Panc1 (cell line): ENCODE measurements at regions not wholly inside any gene's neighbourhood (a gene's known extent, or its start where the extent isn't known, plus 50 kb on each side); places are given as distances from the start of the nearest gene placed in this dataset.

Experiments used
- ATAC-seq: fragments of 200-7000 bp; cut with Tn5 transposase; 2 replicates; pipeline ENCODE4 v1.9.1; 2020; ENCODE audit warnings: mild to moderate bottlenecking, moderate library complexity
- BruUV-seq: library from RNA; stranded (reverse); fragments of 400-500 nt; replicated peaks from 2 replicates; lab custom pipeline; 2021; lab: Mats Ljungman, UMichigan
- CTCF ChIA-PET: fragments of 300-600 bp; sonication (Branson Sonifier 250); formaldehyde crosslinking; loops from one replicate; lab custom pipeline; 2022; ENCODE audit warnings: antibody characterized with exemption; lab: Charles Lee
- POLR2A ChIA-PET: fragments of 300-600 bp; sonication (Branson Sonifier 250); formaldehyde crosslinking; loops from one replicate; lab custom pipeline; 2022; ENCODE audit warnings: antibody characterized with exemption; lab: Charles Lee
- DNase-seq: peaks from one replicate; pipeline ENCODE4 v3.0.0-alpha.2; 2010; ENCODE audit warnings: low read depth, low spot score
- H3K27ac ChIP-seq: 2 replicates; pipeline ENCODE4 v1.5.1; 2011; ENCODE audit warnings: mild to moderate bottlenecking, low read length, inconsistent platforms
- H3K27me3 ChIP-seq: fragments of 200-500 bp; sonication (Bioruptor generic); 2 replicates; pipeline ENCODE4 v1.6.0; 2014; ENCODE audit warnings: low read length, inconsistent platforms; ENCODE audit not compliant: control insufficient read depth, insufficient read depth
- H3K36me3 ChIP-seq: fragments of 200-500 bp; sonication (Bioruptor generic); 2 replicates; pipeline ENCODE4 v1.5.1; 2014; ENCODE audit warnings: inconsistent platforms, mild to moderate bottlenecking, low read length, moderate library complexity; ENCODE audit not compliant: control insufficient read depth, insufficient read depth
- H3K4me1 ChIP-seq: 2 replicates; pipeline ENCODE4 v1.5.1; 2011; ENCODE audit warnings: inconsistent platforms, mild to moderate bottlenecking, low read length, moderate library complexity; ENCODE audit not compliant: control insufficient read depth, insufficient read depth
- H3K4me3 ChIP-seq, 2 experiments: 2 replicates each; pipeline ENCODE4 v1.5.1; 2011 to 2012; ENCODE audit warnings: low read depth in 2 of 2, low read length in 2 of 2, mild to moderate bottlenecking in 2 of 2, inconsistent platforms in 1 of 2, moderate library complexity in 1 of 2
- H3K9me3 ChIP-seq: fragments of 200-500 bp; sonication (Bioruptor generic); 2 replicates; pipeline ENCODE4 v1.5.1; 2014; ENCODE audit warnings: low read depth, mild to moderate bottlenecking, inconsistent platforms, low read length, moderate library complexity; ENCODE audit not compliant: control insufficient read depth, insufficient read depth
- POLR2AphosphoS5 ChIP-seq: IDR thresholded peaks from 2 replicates; pipeline ENCODE4 v1.6.1; 2012; ENCODE audit warnings: mild to moderate bottlenecking, low read depth, low read length, moderate library complexity
- SIN3A ChIP-seq: IDR thresholded peaks from 2 replicates; pipeline ENCODE4 v1.6.1; 2012; ENCODE audit warnings: low read depth, mild to moderate bottlenecking, low read length, moderate library complexity, borderline replicate concordance; ENCODE audit not compliant: insufficient read depth
- TCF7L2 ChIP-seq: IDR thresholded peaks from 2 replicates; pipeline ENCODE4 v1.6.1; 2011; ENCODE audit warnings: mild to moderate bottlenecking, low read depth, low read length, inconsistent platforms
- in situ Hi-C: cut with HindIII; loops from 2 replicates; pipeline ENCODE4 v1.10.0; 2016; ENCODE audit warnings: low sequenced_read_pairs, low pct_unique_long_range_greater_than_20kb
- intact Hi-C: fragments of 100-400 bp; cut with micrococcal nuclease; formaldehyde crosslinking; loops from one replicate; pipeline ENCODE4 v1.10.0; 2022; ENCODE audit not compliant: unreplicated experiment
- TF ChIP-seq, protein P1 (sequence below): fragments of 450-650 bp; IDR thresholded peaks from 2 replicates; pipeline ENCODE4 v1.5.1; 2017; ENCODE audit warnings: mild to moderate bottlenecking
- TF ChIP-seq, protein P2 (sequence below), 2 experiments: IDR thresholded peaks; 2 replicates each; pipeline ENCODE4 v1.6.1; 2011 to 2012; ENCODE audit warnings: low read depth in 2 of 2, control low read depth in 1 of 2, low read length in 1 of 2, mild to moderate bottlenecking in 1 of 2, moderate library complexity in 1 of 2; ENCODE audit not compliant: insufficient read depth in 1 of 2

DNA sequence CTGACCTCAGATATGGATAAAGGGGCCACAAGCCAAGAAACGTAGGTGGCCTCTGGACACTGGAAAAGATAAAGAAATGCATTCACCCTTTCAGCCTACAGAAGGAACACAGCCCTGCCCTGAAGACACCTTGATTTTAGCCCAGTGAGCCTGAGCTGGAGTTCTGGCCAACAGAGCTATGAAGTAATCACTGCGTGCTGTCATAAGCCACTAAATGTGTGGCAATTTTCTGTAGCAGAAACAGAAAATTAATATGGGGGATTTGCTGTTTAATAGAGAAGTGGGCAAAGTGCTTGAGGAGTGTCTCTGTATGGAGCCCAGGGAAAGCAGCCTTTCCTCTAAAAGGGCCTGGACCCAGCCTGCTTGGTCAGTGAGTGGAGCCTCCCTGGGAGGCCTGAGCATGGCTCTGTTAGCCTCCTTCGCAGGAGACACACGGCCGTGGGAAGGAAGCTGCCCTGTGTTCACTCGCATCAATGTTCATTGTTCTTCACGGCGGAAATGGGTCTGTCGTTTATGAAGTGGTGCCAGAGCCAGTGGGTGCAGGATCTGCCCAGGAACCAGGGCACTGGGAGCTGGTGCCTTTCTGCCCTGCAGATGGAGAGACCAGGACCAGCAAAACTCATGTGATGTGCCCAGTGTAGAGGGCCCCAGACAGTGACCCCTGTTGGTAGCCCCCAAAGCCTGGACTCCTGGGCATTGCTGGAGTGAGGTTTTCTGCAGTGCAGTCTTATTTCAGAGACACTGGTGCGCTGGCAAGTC, 268.9 kb downstream of the NDUFA10 start:
- no peak overlapping the region for H3K4me3 ChIP-seq
- in situ Hi-C loops (no loop called here), intact Hi-C loops (no loop called here)
- ChIA-PET CTCF (no interaction called here), POLR2A (interaction anchor here (0.6 kb wide), 1 partner anchor 838 kb away, joined by 6 read pairs; no protein-coding TSS in a partner anchor)
- H3K9me3 ChIP-seq: no peaks in the 10 kb centered on the region
- ATAC-seq: no peak
- no peaks in the 10 kb centered on the region for H3K36me3 ChIP-seq
- no peak for DNase-seq
- no peak overlapping the region for H3K27ac ChIP-seq
- peaks cover 6% of the 10 kb centered on the region; the same call in 1 of the 2 replicates for H3K27me3 ChIP-seq
- no TSS peak for BruUV-seq
- TF ChIP-seq POLR2AphosphoS5 (no peak), TCF7L2 (no peak), SIN3A (no peak)
- TF ChIP-seq, protein P1, sequence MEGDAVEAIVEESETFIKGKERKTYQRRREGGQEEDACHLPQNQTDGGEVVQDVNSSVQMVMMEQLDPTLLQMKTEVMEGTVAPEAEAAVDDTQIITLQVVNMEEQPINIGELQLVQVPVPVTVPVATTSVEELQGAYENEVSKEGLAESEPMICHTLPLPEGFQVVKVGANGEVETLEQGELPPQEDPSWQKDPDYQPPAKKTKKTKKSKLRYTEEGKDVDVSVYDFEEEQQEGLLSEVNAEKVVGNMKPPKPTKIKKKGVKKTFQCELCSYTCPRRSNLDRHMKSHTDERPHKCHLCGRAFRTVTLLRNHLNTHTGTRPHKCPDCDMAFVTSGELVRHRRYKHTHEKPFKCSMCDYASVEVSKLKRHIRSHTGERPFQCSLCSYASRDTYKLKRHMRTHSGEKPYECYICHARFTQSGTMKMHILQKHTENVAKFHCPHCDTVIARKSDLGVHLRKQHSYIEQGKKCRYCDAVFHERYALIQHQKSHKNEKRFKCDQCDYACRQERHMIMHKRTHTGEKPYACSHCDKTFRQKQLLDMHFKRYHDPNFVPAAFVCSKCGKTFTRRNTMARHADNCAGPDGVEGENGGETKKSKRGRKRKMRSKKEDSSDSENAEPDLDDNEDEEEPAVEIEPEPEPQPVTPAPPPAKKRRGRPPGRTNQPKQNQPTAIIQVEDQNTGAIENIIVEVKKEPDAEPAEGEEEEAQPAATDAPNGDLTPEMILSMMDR: no peak
- TF ChIP-seq, protein P2, sequence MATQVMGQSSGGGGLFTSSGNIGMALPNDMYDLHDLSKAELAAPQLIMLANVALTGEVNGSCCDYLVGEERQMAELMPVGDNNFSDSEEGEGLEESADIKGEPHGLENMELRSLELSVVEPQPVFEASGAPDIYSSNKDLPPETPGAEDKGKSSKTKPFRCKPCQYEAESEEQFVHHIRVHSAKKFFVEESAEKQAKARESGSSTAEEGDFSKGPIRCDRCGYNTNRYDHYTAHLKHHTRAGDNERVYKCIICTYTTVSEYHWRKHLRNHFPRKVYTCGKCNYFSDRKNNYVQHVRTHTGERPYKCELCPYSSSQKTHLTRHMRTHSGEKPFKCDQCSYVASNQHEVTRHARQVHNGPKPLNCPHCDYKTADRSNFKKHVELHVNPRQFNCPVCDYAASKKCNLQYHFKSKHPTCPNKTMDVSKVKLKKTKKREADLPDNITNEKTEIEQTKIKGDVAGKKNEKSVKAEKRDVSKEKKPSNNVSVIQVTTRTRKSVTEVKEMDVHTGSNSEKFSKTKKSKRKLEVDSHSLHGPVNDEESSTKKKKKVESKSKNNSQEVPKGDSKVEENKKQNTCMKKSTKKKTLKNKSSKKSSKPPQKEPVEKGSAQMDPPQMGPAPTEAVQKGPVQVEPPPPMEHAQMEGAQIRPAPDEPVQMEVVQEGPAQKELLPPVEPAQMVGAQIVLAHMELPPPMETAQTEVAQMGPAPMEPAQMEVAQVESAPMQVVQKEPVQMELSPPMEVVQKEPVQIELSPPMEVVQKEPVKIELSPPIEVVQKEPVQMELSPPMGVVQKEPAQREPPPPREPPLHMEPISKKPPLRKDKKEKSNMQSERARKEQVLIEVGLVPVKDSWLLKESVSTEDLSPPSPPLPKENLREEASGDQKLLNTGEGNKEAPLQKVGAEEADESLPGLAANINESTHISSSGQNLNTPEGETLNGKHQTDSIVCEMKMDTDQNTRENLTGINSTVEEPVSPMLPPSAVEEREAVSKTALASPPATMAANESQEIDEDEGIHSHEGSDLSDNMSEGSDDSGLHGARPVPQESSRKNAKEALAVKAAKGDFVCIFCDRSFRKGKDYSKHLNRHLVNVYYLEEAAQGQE (IDR thresholded peaks at IDR 0.05; ENCODE audit: insufficient read depth in 1 of 2, low read depth in 2 of 2, low read length in 1 of 2): no peak
- peaks cover 7% of the 10 kb centered on the region; the same call in 1 of the 2 replicates for H3K4me1 ChIP-seq

DNA sequence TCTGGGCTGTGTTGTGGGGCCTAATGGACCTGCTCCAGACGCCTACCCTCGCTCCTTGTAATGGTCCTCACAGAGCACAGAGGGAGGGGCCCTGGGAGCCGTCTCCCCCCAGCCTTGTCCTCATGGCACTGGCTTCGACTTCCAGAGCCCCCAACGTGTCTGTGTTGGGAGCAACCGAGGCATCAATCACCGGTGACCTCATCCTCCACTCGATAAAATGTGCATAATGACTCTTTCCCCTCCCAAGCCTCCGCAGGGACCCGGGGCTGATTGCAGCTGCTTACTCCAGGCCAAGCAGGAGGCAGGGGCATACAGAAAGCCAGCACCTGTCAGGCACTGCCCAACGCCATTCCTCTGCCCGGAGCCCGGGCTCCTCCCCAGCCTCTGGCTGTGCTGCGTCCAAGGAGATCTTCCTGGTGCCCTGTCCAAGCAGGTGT, 271.7 kb downstream of the NDUFA10 start:
- Histone ChIP-seq H3K27ac (no peak overlapping the region), H3K4me1 (peaks cover 2% of the 10 kb centered on the region; the same call in 1 of the 2 replicates), H3K27me3 (no peaks in the 10 kb centered on the region), H3K36me3 (no peaks in the 10 kb centered on the region), H3K4me3 (no peak overlapping the region), H3K9me3 (no peaks in the 10 kb centered on the region)
- intact Hi-C loops: no loop called here
- ChIA-PET POLR2A (no interaction called here), CTCF (no interaction called here)
- no TSS peak for BruUV-seq
- ATAC-seq: no peak
- in situ Hi-C loops: no loop called here
- TF ChIP-seq, protein P1: no peak
- TF ChIP-seq SIN3A (no peak), POLR2AphosphoS5 (no peak), TCF7L2 (no peak)
- TF ChIP-seq, protein P2 (IDR thresholded peaks at IDR 0.05; ENCODE audit: insufficient read depth in 1 of 2, low read depth in 2 of 2, low read length in 1 of 2): no peak
- DNase-seq: no peak
